Heart right ventricle (tissue), 16 donors: ENCODE measurements at regions not wholly inside any gene's neighbourhood (a gene's known extent, or its start where the extent isn't known, plus 50 kb on each side); places are given as distances from the start of the nearest gene placed in this dataset.

Experiments used
- ATAC-seq, 8 donors: fragments of 200-7000 bp; cut with Tn5 transposase; one replicate each; pipeline ENCODE4 v1.9.1; 2020; ENCODE audit warnings: mild to moderate bottlenecking in 8 of 8, moderate library complexity in 8 of 8, moderate number of reproducible peaks in 1 of 8
- DNase-seq, 2 donors: peaks; one replicate each; pipeline ENCODE4 v3.0.0-alpha.2; 2020
- H3K27ac ChIP-seq, 10 donors: fragments of 200-600 bp; sonication (generic) in 2 of 10; one replicate each; pipeline versions ENCODE4 v1.5.0 to v1.8.0; 2020 to 2022; ENCODE audit warnings: mild to moderate bottlenecking in 3 of 10
- H3K27me3 ChIP-seq, 7 donors: fragments of 200-600 bp; one replicate each; pipeline ENCODE4 v1.8.0; 2021 to 2022; ENCODE audit warnings: mild to moderate bottlenecking in 2 of 7
- H3K36me3 ChIP-seq, 9 donors: fragments of 200-600 bp; sonication (generic) in 1 of 9; one replicate each; pipeline versions ENCODE4 v1.5.0 to v1.8.0; 2020 to 2022; ENCODE audit warnings: mild to moderate bottlenecking in 2 of 9
- H3K4me1 ChIP-seq, 9 donors: fragments of 200-600 bp; sonication (generic) in 1 of 9; one replicate each; pipeline versions ENCODE4 v1.5.0 to v1.8.0; 2020 to 2022; ENCODE audit warnings: mild to moderate bottlenecking in 4 of 9
- H3K4me3 ChIP-seq, 10 donors: fragments of 200-600 bp; sonication (generic) in 2 of 10; one replicate each; pipeline versions ENCODE4 v1.5.0 to v1.8.0; 2020 to 2022; ENCODE audit warnings: mild to moderate bottlenecking in 7 of 10, moderate library complexity in 2 of 10
- H3K9me3 ChIP-seq, 11 donors: fragments of 200-600 bp in 10 of 11; sonication (generic) in 2 of 11; one replicate each; pipeline versions ENCODE4 v1.5.0 to v1.8.0; 2013 to 2022; ENCODE audit warnings: mild to moderate bottlenecking in 2 of 11, control low read depth in 1 of 11, moderate library complexity in 1 of 11
- WGBS, 2 donors: extraction: QIAGEN DNeasy Blood & Tissue Kit; methylation state at CpG; one replicate each; pipeline ENCODE4 v1.1.7; 2013; ENCODE audit warnings: inconsistent platforms in 1 of 2; 5-methylcytosine and 5-hydroxymethylcytosine counted together
- intact Hi-C, 10 donors: fragments of 100-400 bp; cut with DNase I; formaldehyde crosslinking; loops; one replicate each; pipeline versions ENCODE4 v1.11.1 to v1.14.2; 2022
- TF ChIP-seq, protein P1 (sequence below), 9 donors: fragments of 200-600 bp; sonication (generic) in 2 of 9; IDR thresholded peaks; one replicate each; pipeline versions ENCODE4 v1.5.0 to v1.8.0; 2021 to 2022; ENCODE audit warnings: antibody characterized with exemption in 9 of 9, mild to moderate bottlenecking in 5 of 9, moderate library complexity in 1 of 9
- donor health status: Arrhythmogenic right ventricular cardiomyopathy.
- donor health status: ischemic (EF 13 %, LVEDD 7.1; RV severe dilation, severe dysfunction).
- donor health status: healthy with polysubstance abuse.
- donor health status: DM: no; HTN: yes; CAD: no.
- donor health status: DM: no; HTN: no; CAD: no.
- donor health status: ischemic (EF 25% LVEDD 6.9; RV normal size, moderate dysfunction).
- donor health status: ischemic (EF 25% LVEDD 5.7; RV mildly dilated, moderate dysfunction).
- donor health status: healthy.
- donor health status: DM: yes; HTN: yes; CAD: no.
- donor health status: Ischemic cardiomyopathy.
- donor health status: ischemic (EF 35%, LVEDD 5.7; RV mildly dilated, moderate dysfunction).
- donor health status: nonischemic (EF 11% LVEDD 7.7; RV severe dilation, severe dysfunction).
- donor health status: DM: yes; HTN: yes; CAD: no.
- donor health status: PGD.
- donor health status: ischemic (EF 29% LVEDD 5.4; RV normal size, mild dysfunction).
- donor health status: nonischemic (EF 23%, LVEDD 6.1; RV moderate dilation, normal function).

DNA sequence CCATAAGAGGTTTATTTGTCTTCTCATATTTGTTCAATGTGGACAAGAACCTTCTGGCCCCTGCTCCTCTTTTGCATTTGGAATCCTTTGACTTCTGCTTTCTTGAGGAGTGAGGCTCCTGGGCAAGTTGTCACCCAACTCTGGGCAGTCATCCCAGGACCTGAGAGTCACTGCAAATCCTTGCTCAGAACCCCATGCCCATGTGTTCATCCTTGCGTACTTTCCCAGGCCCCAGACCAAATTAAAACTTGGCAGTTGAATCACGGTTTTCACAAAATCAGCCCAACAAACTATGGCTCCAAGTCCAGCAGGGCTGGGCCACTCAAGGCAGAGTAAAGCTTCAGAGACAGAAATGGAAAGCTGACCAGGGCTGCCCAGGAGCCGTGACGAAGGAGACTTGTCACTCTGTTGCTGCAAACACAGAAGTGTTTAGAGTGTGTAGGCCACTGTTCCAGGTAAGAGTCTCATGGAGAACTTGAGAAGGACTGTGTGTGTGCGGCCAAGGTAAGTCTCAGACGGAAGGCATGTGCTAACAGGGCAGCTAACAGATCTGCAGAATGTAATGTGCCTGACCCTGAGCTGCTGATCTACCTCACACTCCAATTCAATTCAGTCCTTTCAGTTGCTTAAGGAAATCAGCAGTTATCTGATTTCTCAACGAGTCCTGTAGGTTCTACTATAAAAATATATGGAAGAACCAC lies 549.4 kb upstream of the HS6ST1 start:
- no peaks in the 10 kb centered on the region for H3K4me1 ChIP-seq
- H3K27ac ChIP-seq = no peak overlapping the region
- no peak for ATAC-seq
- no peaks in the 10 kb centered on the region for H3K36me3 ChIP-seq
- TF ChIP-seq, protein P1, sequence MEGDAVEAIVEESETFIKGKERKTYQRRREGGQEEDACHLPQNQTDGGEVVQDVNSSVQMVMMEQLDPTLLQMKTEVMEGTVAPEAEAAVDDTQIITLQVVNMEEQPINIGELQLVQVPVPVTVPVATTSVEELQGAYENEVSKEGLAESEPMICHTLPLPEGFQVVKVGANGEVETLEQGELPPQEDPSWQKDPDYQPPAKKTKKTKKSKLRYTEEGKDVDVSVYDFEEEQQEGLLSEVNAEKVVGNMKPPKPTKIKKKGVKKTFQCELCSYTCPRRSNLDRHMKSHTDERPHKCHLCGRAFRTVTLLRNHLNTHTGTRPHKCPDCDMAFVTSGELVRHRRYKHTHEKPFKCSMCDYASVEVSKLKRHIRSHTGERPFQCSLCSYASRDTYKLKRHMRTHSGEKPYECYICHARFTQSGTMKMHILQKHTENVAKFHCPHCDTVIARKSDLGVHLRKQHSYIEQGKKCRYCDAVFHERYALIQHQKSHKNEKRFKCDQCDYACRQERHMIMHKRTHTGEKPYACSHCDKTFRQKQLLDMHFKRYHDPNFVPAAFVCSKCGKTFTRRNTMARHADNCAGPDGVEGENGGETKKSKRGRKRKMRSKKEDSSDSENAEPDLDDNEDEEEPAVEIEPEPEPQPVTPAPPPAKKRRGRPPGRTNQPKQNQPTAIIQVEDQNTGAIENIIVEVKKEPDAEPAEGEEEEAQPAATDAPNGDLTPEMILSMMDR (IDR thresholded peaks at IDR 0.05) = no peak
- 87 to 92% methylated on average over 7 of the region's 7 CpGs for WGBS, 2 donors
- H3K9me3 ChIP-seq = no peaks in the 10 kb centered on the region
- DNase-seq = no peak
- intact Hi-C loops = no loop called here
- H3K27me3 ChIP-seq = peaks cover 0 to 14% (median 5%) of the 10 kb centered on the region in 7 donors
- H3K4me3 ChIP-seq = no peak overlapping the region

DNA sequence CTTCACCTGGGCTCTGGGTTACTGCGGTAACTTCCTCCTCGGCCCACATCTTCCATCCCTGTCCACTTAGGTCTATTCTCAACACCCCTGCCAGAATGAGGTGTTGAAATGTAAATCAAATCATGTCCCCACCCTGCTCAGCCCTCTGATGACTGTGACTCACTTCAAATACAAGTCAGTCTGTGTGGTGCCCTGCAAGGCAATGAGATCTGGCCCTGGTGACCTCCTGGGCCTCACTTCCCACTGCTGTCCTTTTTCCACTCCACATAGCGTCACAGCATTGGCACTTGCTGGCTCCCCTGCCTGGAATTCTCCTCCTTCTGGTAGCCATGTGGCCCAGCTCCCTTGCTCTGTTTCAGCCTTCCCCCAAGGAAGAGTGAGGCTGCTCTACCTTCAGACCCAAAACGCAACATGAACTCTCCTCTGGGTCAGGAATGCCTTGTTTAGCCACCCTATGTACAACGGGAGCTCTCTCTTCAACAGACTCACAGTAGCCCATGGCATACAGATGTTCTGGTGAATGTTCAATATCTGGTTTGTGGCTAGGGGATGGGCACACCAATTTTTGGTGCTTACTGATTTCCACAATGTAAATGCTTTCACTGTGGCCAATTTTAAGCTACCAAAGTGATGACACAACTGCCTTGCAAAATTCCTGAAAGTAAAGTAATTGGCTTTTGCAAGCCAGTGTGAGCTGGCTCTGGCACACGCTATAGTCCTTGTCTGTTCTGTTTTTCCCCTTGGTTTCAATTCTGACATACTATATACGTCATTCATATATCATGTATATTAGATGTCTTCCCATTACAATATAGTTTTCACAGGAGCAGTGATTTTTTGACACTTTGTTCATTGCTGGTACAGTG lies 550.3 kb upstream of the HS6ST1 start:
- intact Hi-C loops = no loop called here
- H3K4me3 ChIP-seq = no peak overlapping the region
- TF ChIP-seq, protein P1 (IDR thresholded peaks at IDR 0.05) = no peak
- 91 to 94% methylated on average over 7 of the region's 7 CpGs for WGBS, 2 donors
- no peak overlapping the region for H3K27ac ChIP-seq
- H3K9me3 ChIP-seq = no peaks in the 10 kb centered on the region
- DNase-seq = no peak
- ATAC-seq = peak in 1 of 8 donors; percentile 37
- H3K27me3 ChIP-seq = peaks cover 0 to 15% (median 5%) of the 10 kb centered on the region in 7 donors
- no peaks in the 10 kb centered on the region for H3K36me3 ChIP-seq
- H3K4me1 ChIP-seq = no peaks in the 10 kb centered on the region

DNA sequence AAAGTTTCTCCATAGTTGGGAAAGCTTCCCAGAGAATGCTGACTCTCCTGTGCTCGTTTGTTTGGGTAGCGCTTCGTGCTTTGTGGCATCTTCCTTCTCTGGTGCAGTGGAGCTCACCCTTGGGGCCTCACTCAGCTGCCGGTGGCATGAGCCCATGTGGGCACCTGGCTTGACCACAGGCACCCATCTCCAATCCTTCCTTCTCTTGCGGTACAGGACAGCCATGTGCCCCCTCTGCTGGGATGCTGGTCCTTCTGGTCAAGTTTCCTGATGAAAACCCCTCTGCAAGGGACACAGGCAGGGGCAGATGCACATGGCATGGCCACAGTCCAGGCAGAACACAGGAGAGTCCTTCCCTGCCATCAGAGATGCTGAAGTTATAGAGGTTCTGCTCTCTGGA lies 555.9 kb upstream of the HS6ST1 start:
- no peak for ATAC-seq
- H3K27ac ChIP-seq = no peak overlapping the region
- DNase-seq = no peak
- TF ChIP-seq, protein P1 (IDR thresholded peaks at IDR 0.05) = no peak
- 91 to 92% methylated on average over 5 of the region's 5 CpGs for WGBS, 2 donors
- intact Hi-C loops = no loop called here
- H3K4me3 ChIP-seq = no peak overlapping the region
- no peaks in the 10 kb centered on the region for H3K9me3 ChIP-seq
- no peaks in the 10 kb centered on the region for H3K36me3 ChIP-seq
- H3K27me3 ChIP-seq = peaks cover 0 to 11% (median 0%) of the 10 kb centered on the region in 7 donors
- no peaks in the 10 kb centered on the region for H3K4me1 ChIP-seq

DNA sequence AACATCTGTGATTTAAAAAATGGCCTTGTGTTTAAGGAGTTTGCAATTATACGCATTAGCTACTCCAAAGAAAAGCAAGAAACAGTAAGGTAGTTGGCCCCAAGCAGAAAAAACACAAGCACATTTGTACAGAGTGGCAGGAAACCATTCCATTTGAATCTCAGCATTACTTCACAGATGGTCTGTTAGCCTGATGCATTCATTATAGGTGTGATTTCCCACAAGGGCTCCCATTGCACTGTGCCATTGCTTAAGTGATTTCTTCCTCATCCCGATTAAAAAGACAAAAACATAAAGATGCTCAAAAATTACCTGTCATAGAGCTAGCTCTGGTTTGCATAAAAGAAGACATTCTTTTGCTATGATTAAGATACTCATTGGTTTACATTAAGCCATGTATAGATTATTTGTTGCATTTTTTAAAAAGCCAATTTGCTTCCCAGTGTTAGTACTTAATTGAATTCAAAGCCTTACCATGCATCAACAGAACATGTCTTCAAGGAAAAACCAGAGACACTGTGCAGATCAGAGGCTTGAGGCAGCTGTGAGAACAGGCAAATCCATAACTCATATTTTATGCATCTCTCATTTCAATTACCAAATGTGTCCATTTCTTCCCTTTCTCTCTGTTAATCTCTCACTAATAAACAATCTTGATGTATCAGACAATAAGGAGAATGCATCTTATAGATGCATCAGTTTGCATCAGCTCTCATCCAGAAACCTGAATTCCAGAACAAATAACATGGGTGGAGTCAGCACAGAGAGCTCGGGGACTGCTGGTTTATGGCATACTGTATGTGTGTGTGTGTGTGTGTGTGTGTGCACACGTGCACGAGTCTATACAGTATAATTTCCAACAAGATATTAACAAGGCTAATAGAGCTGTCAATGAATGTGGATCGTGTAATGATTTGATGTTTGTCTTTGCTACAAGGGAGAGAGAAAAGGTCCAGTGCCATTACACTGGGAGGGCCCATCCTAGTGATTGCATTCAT lies 558.6 kb upstream of the HS6ST1 start:
- 68 to 74% methylated on average over 6 of the region's 6 CpGs for WGBS, 2 donors
- H3K4me1 ChIP-seq = no peaks in the 10 kb centered on the region
- H3K27me3 ChIP-seq = peaks cover 0 to 12% (median 0%) of the 10 kb centered on the region in 7 donors
- no peak overlapping the region for H3K27ac ChIP-seq
- DNase-seq = no peak
- no peak overlapping the region for H3K4me3 ChIP-seq
- TF ChIP-seq, protein P1 (IDR thresholded peaks at IDR 0.05) = no peak
- intact Hi-C loops = no loop called here
- ATAC-seq = no peak
- no peaks in the 10 kb centered on the region for H3K36me3 ChIP-seq
- H3K9me3 ChIP-seq = no peaks in the 10 kb centered on the region
